H1 (cell line): ENCODE measurements at regions not wholly inside any gene's neighbourhood (a gene's known extent, or its start where the extent isn't known, plus 50 kb on each side); places are given as distances from the start of the nearest gene placed in this dataset.

ENCODE experiments used
- CHD2 ChIP-seq: IDR thresholded peaks from 2 replicates; pipeline ENCODE4 v1.6.1; 2012; ENCODE audit warnings: low read length, improper control_type of control experiment
- EP300 ChIP-seq, 2 experiments: IDR thresholded peaks; 1 replicate in 1 of 2; 2 replicates in 1 of 2; pipeline ENCODE4 v1.6.1; 2011 to 2012; ENCODE audit warnings: low read depth in 2 of 2, low read length in 2 of 2, mild to moderate bottlenecking in 2 of 2, borderline replicate concordance in 1 of 2, inconsistent platforms in 1 of 2, moderate library complexity in 1 of 2
- FOSL1 ChIP-seq: IDR thresholded peaks from 2 replicates; pipeline ENCODE4 v1.6.1; 2011; ENCODE audit warnings: mild to moderate bottlenecking, low read depth, low read length, moderate library complexity; ENCODE audit not compliant: insufficient read depth
- KDM4A ChIP-seq: IDR thresholded peaks from one replicate; pipeline ENCODE4 v1.7.1; 2012; ENCODE audit warnings: low read depth, mild to moderate bottlenecking, moderate library complexity, low read length, inconsistent platforms; ENCODE audit not compliant: severe bottlenecking
- NRF1 ChIP-seq: IDR thresholded peaks from 2 replicates; pipeline ENCODE4 v1.6.1; 2011; ENCODE audit warnings: mild to moderate bottlenecking, low read depth, low read length, improper control_type of control experiment
- POLR2AphosphoS5 ChIP-seq: IDR thresholded peaks from 2 replicates; pipeline ENCODE4 v1.6.1; 2011; ENCODE audit warnings: low read depth, low read length
- SAP30 ChIP-seq: fragments of 300-600 bp; sonication (generic); IDR thresholded peaks from 2 replicates; pipeline ENCODE4 v1.7.1; 2012; ENCODE audit warnings: low read length, moderate library complexity, mild to moderate bottlenecking, inconsistent platforms; ENCODE audit not compliant: insufficient read depth, insufficient replicate concordance
- SIRT6 ChIP-seq: IDR thresholded peaks from one replicate; pipeline ENCODE4 v1.7.1; 2012; ENCODE audit warnings: low read length, inconsistent platforms
- TF ChIP-seq, protein P1 (sequence below): IDR thresholded peaks from 2 replicates; pipeline ENCODE4 v1.6.1; 2012; ENCODE audit warnings: inconsistent platforms

DNA sequence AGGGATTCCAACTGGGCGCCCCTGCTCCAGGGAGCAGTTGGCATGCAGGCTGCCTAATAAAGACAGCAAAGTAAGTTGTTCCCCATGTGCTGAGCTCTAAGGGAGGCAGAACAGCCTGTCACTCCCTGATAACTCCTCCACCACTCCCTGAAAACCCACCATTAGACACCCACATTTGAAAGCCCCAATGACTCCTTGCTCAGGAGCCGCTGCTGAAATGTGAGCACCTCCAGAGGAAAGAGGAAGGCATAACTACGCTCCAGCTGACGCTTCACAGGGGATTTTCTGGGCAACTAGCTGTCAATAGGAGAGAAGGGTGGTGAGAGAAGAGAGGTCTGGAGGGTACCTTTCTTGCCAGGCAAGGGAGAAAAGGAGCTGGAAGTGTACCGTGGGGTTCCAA is 62.5 kb downstream of the NPY1R start (continued):
- TF ChIP-seq, protein P1, sequence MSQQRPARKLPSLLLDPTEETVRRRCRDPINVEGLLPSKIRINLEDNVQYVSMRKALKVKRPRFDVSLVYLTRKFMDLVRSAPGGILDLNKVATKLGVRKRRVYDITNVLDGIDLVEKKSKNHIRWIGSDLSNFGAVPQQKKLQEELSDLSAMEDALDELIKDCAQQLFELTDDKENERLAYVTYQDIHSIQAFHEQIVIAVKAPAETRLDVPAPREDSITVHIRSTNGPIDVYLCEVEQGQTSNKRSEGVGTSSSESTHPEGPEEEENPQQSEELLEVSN, result no peak
- TF ChIP-seq FOSL1, result no peak
- TF ChIP-seq CHD2, result no peak
- no peak for TF ChIP-seq EP300 (IDR thresholded peaks at IDR 0.05; ENCODE audit: borderline replicate concordance in 1 of 2, low read depth in 2 of 2, low read length in 2 of 2)
- TF ChIP-seq NRF1, result no peak
- TF ChIP-seq KDM4A, result no peak
- no peak for TF ChIP-seq POLR2AphosphoS5
- TF ChIP-seq SAP30, result no peak
- no peak for TF ChIP-seq SIRT6
- TF ChIP-seq, all 59 proteins: peak for 0
